ENCODE measurements at regions not wholly inside any gene's neighbourhood (a gene's known extent, or its start where the extent isn't known, plus 50 kb on each side); places are given as distances from the start of the nearest gene placed in this dataset.

GRCh38 chr3:22208844-22209243 is 457.8 kb upstream of the ZNF385D start (continued):
- TF ChIP-seq TCF12 (IDR thresholded peaks at IDR 0.05; ENCODE audit: low read depth, low read length): no peak
- no peak for TF ChIP-seq CREB1 (IDR thresholded peaks at IDR 0.05)
- no peak for TF ChIP-seq SUZ12 (IDR thresholded peaks at IDR 0.05; ENCODE audit: low read length)
- TF ChIP-seq JUND (IDR thresholded peaks at IDR 0.05; ENCODE audit: low read length): no peak

Measured in H1 (cell line).